ENCODE measurements at regions not wholly inside any gene's neighbourhood (a gene's known extent, or its start where the extent isn't known, plus 50 kb on each side); places are given as distances from the start of the nearest gene placed in this dataset.

- TF ChIP-seq BACH2 (CRISPR knock-in tag; IDR thresholded peaks at IDR 0.05; ENCODE audit: borderline replicate concordance): no peak
- no peak for TF ChIP-seq PATZ1 (CRISPR knock-in tag; IDR thresholded peaks at IDR 0.05; ENCODE audit: borderline replicate concordance)
- no peak for TF ChIP-seq ZFP30 (CRISPR knock-in tag; IDR thresholded peaks at IDR 0.05)
- TF ChIP-seq POU6F1 (CRISPR knock-in tag; IDR thresholded peaks at IDR 0.05; ENCODE audit: borderline replicate concordance, low read depth): no peak
- no peak for TF ChIP-seq TOX (CRISPR knock-in tag; IDR thresholded peaks at IDR 0.05; ENCODE audit: borderline replicate concordance)
- no peak for TF ChIP-seq TSHZ2 (CRISPR knock-in tag; IDR thresholded peaks at IDR 0.05)
- no peak for TF ChIP-seq ZNF70 (CRISPR knock-in tag; IDR thresholded peaks at IDR 0.05)
- no peak for TF ChIP-seq CSDC2 (CRISPR knock-in tag; IDR thresholded peaks at IDR 0.05)
Observed at GRCh38 chr18:76673281-76674185, 148.8 kb upstream of the ZNF236 start.

Data from SK-N-SH treated with all-trans-retinoic acid at 6 μM for 48 hours (cell line).